ENCODE measurements at regions not wholly inside any gene's neighbourhood (a gene's known extent, or its start where the extent isn't known, plus 50 kb on each side); places are given as distances from the start of the nearest gene placed in this dataset.

GRCh38 chr14:101049511-101049910 is 146.0 kb upstream of the RTL1 start:
- DNase-seq: no peak

- DNase-seq: no peak
These were observed 146.4 kb upstream of the RTL1 start for GRCh38 chr14:101049942-101050341.

- DNase-seq: no peak
These were observed 147.5 kb upstream of the RTL1 start for GRCh38 chr14:101050901-101051490.

- no peak for DNase-seq
These were observed 151.1 kb upstream of the RTL1 start for GRCh38 chr14:101054671-101055070.

GRCh38 chr14:101055106-101055662 is 151.7 kb upstream of the RTL1 start:
- no peak for DNase-seq

- no peak for DNase-seq
These were observed 152.4 kb upstream of the RTL1 start for GRCh38 chr14:101055776-101056374.

GRCh38 chr14:101056446-101056845 is 152.9 kb upstream of the RTL1 start:
- no peak for DNase-seq

GRCh38 chr14:101057394-101057793 is 153.9 kb upstream of the RTL1 start:
- no peak for DNase-seq

GRCh38 chr14:101058571-101058970 is 155.0 kb upstream of the RTL1 start:
- DNase-seq: no peak

GRCh38 chr14:101060171-101060601 is 156.7 kb upstream of the RTL1 start:
- no peak for DNase-seq

- DNase-seq: no peak
These were observed 158.0 kb upstream of the RTL1 start for GRCh38 chr14:101061411-101062064.

GRCh38 chr14:101062065-101062450 is 158.5 kb upstream of the RTL1 start:
- DNase-seq: no peak

GRCh38 chr14:101062601-101063000 is 159.1 kb upstream of the RTL1 start:
- no peak for DNase-seq

- DNase-seq: no peak
These were observed 159.6 kb upstream of the RTL1 start for GRCh38 chr14:101063121-101063520.

- no peak for DNase-seq
These were observed 160.7 kb upstream of the RTL1 start for GRCh38 chr14:101064121-101064661.

GRCh38 chr14:101064718-101065117 is 161.2 kb upstream of the RTL1 start:
- DNase-seq: no peak

- no peak for DNase-seq
These were observed 161.7 kb upstream of the RTL1 start for GRCh38 chr14:101065246-101065645.

- DNase-seq: peak; percentile 5
These were observed 162.5 kb upstream of the RTL1 start for GRCh38 chr14:101065696-101066694.

GRCh38 chr14:101066826-101067510 is 163.4 kb upstream of the RTL1 start:
- DNase-seq: no peak

- peak; percentile 4 for DNase-seq
These were observed 165.0 kb upstream of the RTL1 start for GRCh38 chr14:101068313-101069227.

- no peak for DNase-seq
These were observed 165.7 kb upstream of the RTL1 start for GRCh38 chr14:101069228-101069549.

All from activated naive CD4-positive, alpha-beta T cell treated with anti-CD3 and anti-CD28 coated beads, Interleukin-2, amount 50 U/mL, for 16 hours (primary cell).